H1 (cell line): ENCODE measurements at regions not wholly inside any gene's neighbourhood (a gene's known extent, or its start where the extent isn't known, plus 50 kb on each side); places are given as distances from the start of the nearest gene placed in this dataset.

Experiments used
- CTCF ChIA-PET: fragments of 300-600 bp; sonication (Branson Sonifier 250); formaldehyde crosslinking; loops from one replicate; lab custom pipeline; 2021; ENCODE audit not compliant: partially characterized antibody; lab: Charles Lee
- POLR2A ChIA-PET: fragments of 300-600 bp; sonication (Branson Sonifier 250); formaldehyde crosslinking; loops from one replicate; lab custom pipeline; 2021; ENCODE audit warnings: inconsistent platforms; ENCODE audit not compliant: partially characterized antibody; lab: Charles Lee
- DNase-seq, 2 experiments: peaks; one replicate each; pipeline versions ENCODE4 v3.0.0 to v3.0.0-alpha.2; 2010 to 2022; ENCODE audit warnings: low spot score in 2 of 2, low read depth in 1 of 2, mixed read lengths in 1 of 2
- FAIRE-seq: peaks from 2 replicates; lab custom pipeline; 2011; peaks lifted over from hg19 to GRCh38; lab: Jason Lieb, UNC
- H2AFZ ChIP-seq: 2 replicates; pipeline ENCODE4 v1.8.1; 2012; ENCODE audit warnings: low read length, inconsistent platforms
- H2AK5ac ChIP-seq: 2 replicates; pipeline ENCODE4 v1.6.1; 2013; ENCODE audit warnings: low read depth, low read length
- H2BK120ac ChIP-seq: replicated peaks from 2 replicates; pipeline ENCODE3; 2013; ENCODE audit warnings: low read depth, low read length, inconsistent platforms
- H2BK12ac ChIP-seq: 2 replicates; pipeline ENCODE4 v1.6.1; 2013; ENCODE audit warnings: low read depth, low read length
- H2BK15ac ChIP-seq: 2 replicates; pipeline ENCODE4 v1.6.1; 2013; ENCODE audit warnings: low read length
- H2BK20ac ChIP-seq: 2 replicates; pipeline ENCODE4 v1.6.1; 2013; ENCODE audit warnings: low read length
- H2BK5ac ChIP-seq: 2 replicates; pipeline ENCODE4 v1.6.1; 2013; ENCODE audit warnings: low read depth, low read length
- H3K14ac ChIP-seq: 2 replicates; pipeline ENCODE4 v1.6.1; 2013; ENCODE audit warnings: inconsistent platforms; ENCODE audit not compliant: insufficient read length
- H3K18ac ChIP-seq: 2 replicates; pipeline ENCODE4 v1.6.1; 2013; ENCODE audit warnings: low read length; ENCODE audit errors: extremely low read depth
- H3K23ac ChIP-seq: 2 replicates; pipeline ENCODE4 v1.6.1; 2013; ENCODE audit warnings: inconsistent platforms; ENCODE audit not compliant: insufficient read length
- H3K23me2 ChIP-seq: 2 replicates; pipeline ENCODE4 v1.6.1; 2013; ENCODE audit warnings: low read depth, low read length
- H3K27ac ChIP-seq: 2 replicates; pipeline ENCODE4 v1.6.1; 2011; ENCODE audit warnings: low read depth, low read length, inconsistent platforms
- H3K27me3 ChIP-seq, 4 experiments: replicated peaks in 1 of 4; 1 replicate in 1 of 4; 2 replicates in 3 of 4; pipeline versions ENCODE4 v1.6.1 to v1.8.1; 2011 to 2013; ENCODE audit warnings: low read length in 3 of 4, mild to moderate bottlenecking in 3 of 4, inconsistent platforms in 2 of 4, mixed read lengths in 2 of 4, moderate library complexity in 1 of 4; ENCODE audit not compliant: control insufficient read depth in 3 of 4, insufficient read depth in 3 of 4; ENCODE audit errors: extremely low read depth in 1 of 4
- H3K36me3 ChIP-seq, 4 experiments: 2 replicates each; pipeline versions ENCODE4 v1.6.1 to v1.8.1; 2011 to 2013; ENCODE audit warnings: mild to moderate bottlenecking in 4 of 4, low read length in 3 of 4, moderate library complexity in 2 of 4, control low read depth in 1 of 4, inconsistent platforms in 1 of 4; ENCODE audit not compliant: insufficient read depth in 4 of 4, control insufficient read depth in 2 of 4
- H3K4ac ChIP-seq: replicated peaks from 2 replicates; pipeline ENCODE3; 2013; ENCODE audit warnings: low read length, low read depth, mixed read lengths, inconsistent platforms; ENCODE audit not compliant: insufficient read length
- H3K4me1 ChIP-seq, 4 experiments: replicated peaks in 1 of 4; 1 replicate in 1 of 4; 2 replicates in 3 of 4; pipeline versions ENCODE4 v1.6.1 to v1.8.1; 2011 to 2013; ENCODE audit warnings: low read length in 3 of 4, inconsistent platforms in 2 of 4, mixed read lengths in 1 of 4; ENCODE audit not compliant: insufficient read depth in 4 of 4, control insufficient read depth in 3 of 4
- H3K4me2 ChIP-seq, 2 experiments: 2 replicates each; pipeline versions ENCODE4 v1.6.1 to v1.8.1; 2011 to 2013; ENCODE audit warnings: low read depth in 2 of 2, low read length in 2 of 2, control low read depth in 1 of 2, inconsistent platforms in 1 of 2, mild to moderate bottlenecking in 1 of 2; ENCODE audit not compliant: insufficient read depth in 1 of 2
- H3K4me3 ChIP-seq, 4 experiments: fragments of 200-600, 300-600 bp in 1 of 4; sonication (generic), shearing (Covaris generic), sonication (Bioruptor Twin) in 1 of 4; 2 replicates each; pipeline versions ENCODE4 v1.5.1 to v1.8.1; 2011 to 2016; ENCODE audit warnings: low read length in 4 of 4, low read depth in 3 of 4, control low read depth in 2 of 4, inconsistent platforms in 2 of 4, mild to moderate bottlenecking in 2 of 4, mixed read lengths in 1 of 4, moderate library complexity in 1 of 4; ENCODE audit not compliant: insufficient read depth in 2 of 4; ENCODE audit errors: extremely low read depth in 1 of 4
- H3K56ac ChIP-seq: replicated peaks from 2 replicates; pipeline ENCODE3; 2013; ENCODE audit warnings: low read depth, mild to moderate bottlenecking, mixed read lengths, low read length, inconsistent platforms; ENCODE audit not compliant: insufficient read length
- H3K79me1 ChIP-seq: 2 replicates; pipeline ENCODE4 v1.6.1; 2013; ENCODE audit warnings: low read depth, low read length, control low read depth
- H3K79me2 ChIP-seq, 2 experiments: 2 replicates each; pipeline versions ENCODE4 v1.6.1 to v1.8.1; 2012 to 2013; ENCODE audit warnings: low read length in 2 of 2, mild to moderate bottlenecking in 2 of 2, inconsistent platforms in 1 of 2; ENCODE audit not compliant: insufficient read depth in 2 of 2, control insufficient read depth in 1 of 2
- H3K9ac ChIP-seq, 4 experiments: replicated peaks in 1 of 4; 1 replicate in 1 of 4; 2 replicates in 3 of 4; pipeline versions ENCODE4 v1.6.1 to v1.8.1; 2011 to 2013; ENCODE audit warnings: low read depth in 3 of 4, low read length in 3 of 4, control low read depth in 2 of 4, mild to moderate bottlenecking in 2 of 4, moderate library complexity in 2 of 4, inconsistent platforms in 1 of 4; ENCODE audit errors: extremely low read depth in 1 of 4
- H3K9me3 ChIP-seq, 2 experiments: 2 replicates each; pipeline versions ENCODE4 v1.6.1 to v1.8.1; 2012 to 2013; ENCODE audit warnings: mild to moderate bottlenecking in 2 of 2, moderate library complexity in 2 of 2, control low read depth in 1 of 2, inconsistent platforms in 1 of 2, low read depth in 1 of 2, low read length in 1 of 2, mixed read lengths in 1 of 2; ENCODE audit not compliant: insufficient read depth in 2 of 2
- H4K20me1 ChIP-seq, 2 experiments: replicated peaks in 1 of 2; 2 replicates each; pipeline versions ENCODE3 to v1.8.1; 2011 to 2013; ENCODE audit warnings: inconsistent platforms in 2 of 2, low read length in 2 of 2, mild to moderate bottlenecking in 1 of 2; ENCODE audit not compliant: insufficient read depth in 2 of 2, control insufficient read depth in 1 of 2
- H4K5ac ChIP-seq: 2 replicates; pipeline ENCODE4 v1.6.1; 2013; ENCODE audit warnings: low read length, low read depth, mixed read lengths, inconsistent platforms; ENCODE audit not compliant: insufficient read length
- H4K8ac ChIP-seq: 2 replicates; pipeline ENCODE4 v1.8.0; 2013; ENCODE audit warnings: mild to moderate bottlenecking, moderate library complexity, low read length, inconsistent platforms; ENCODE audit not compliant: insufficient read depth; ENCODE audit errors: extremely low read depth
- H4K91ac ChIP-seq: replicated peaks from 2 replicates; pipeline ENCODE3; 2013; ENCODE audit warnings: low read length, mixed read lengths, inconsistent platforms; ENCODE audit not compliant: insufficient read length
- RAD21 ChIP-seq, 2 experiments: IDR thresholded peaks in 1 of 2; conservative IDR thresholded peaks in 1 of 2; 2 replicates each; pipeline ENCODE4 v1.6.1; 2011; ENCODE audit warnings: low read depth in 2 of 2, low read length in 2 of 2, improper control_type of control experiment in 1 of 2, inconsistent platforms in 1 of 2, mild to moderate bottlenecking in 1 of 2, moderate library complexity in 1 of 2
- SAP30 ChIP-seq: fragments of 300-600 bp; sonication (generic); IDR thresholded peaks from 2 replicates; pipeline ENCODE4 v1.7.1; 2012; ENCODE audit warnings: low read length, moderate library complexity, mild to moderate bottlenecking, inconsistent platforms; ENCODE audit not compliant: insufficient read depth, insufficient replicate concordance
- SIX5 ChIP-seq: IDR thresholded peaks from 2 replicates; pipeline ENCODE4 v1.6.1; 2011; ENCODE audit warnings: mild to moderate bottlenecking, low read depth, low read length
- SP1 ChIP-seq: IDR thresholded peaks from 2 replicates; pipeline ENCODE4 v1.6.1; 2011; ENCODE audit warnings: low read depth, low read length
- TAF1 ChIP-seq: IDR thresholded peaks from 2 replicates; pipeline ENCODE4 v1.6.1; 2011; ENCODE audit warnings: mild to moderate bottlenecking, low read depth, low read length
- WGBS, 2 experiments: shearing (Covaris generic) in 1 of 2; methylation state at CpG; one replicate each; pipeline versions ENCODE4 v1.1.6 to v1.1.7; 2013 to 2015; ENCODE audit warnings: low lambda C conversion rate in 2 of 2, mixed read lengths in 2 of 2, inconsistent platforms in 1 of 2, low coverage in 1 of 2, missing lambda C conversion rate in 1 of 2; ENCODE audit not compliant: insufficient replicate concordance in 2 of 2, insufficient coverage in 1 of 2, insufficient read length in 1 of 2; ENCODE audit errors: extremely low coverage in 1 of 2, missing lambda C conversion rate in 1 of 2; 5-methylcytosine and 5-hydroxymethylcytosine counted together
- TF ChIP-seq, protein P1 (sequence below), 3 experiments: IDR thresholded peaks; 1 replicate in 2 of 3; 2 replicates in 1 of 3; pipeline versions ENCODE4 v1.5.1 to v1.6.1; 2011; ENCODE audit warnings: low read length in 3 of 3, mild to moderate bottlenecking in 3 of 3, inconsistent platforms in 2 of 3, low read depth in 1 of 3, moderate library complexity in 1 of 3; ENCODE audit not compliant: insufficient read depth in 1 of 3; ENCODE audit errors: control extremely low read depth in 1 of 3

GRCh38 chr3:75294124-75294523 lies 370.0 kb upstream of the FRG2C start:
- Histone ChIP-seq H3K4me1 (no peaks in the 10 kb centered on the region), H2BK15ac (no peak overlapping the region), H2BK120ac (no peak overlapping the region), H3K79me1 (no peaks in the 10 kb centered on the region), H3K56ac (no peak overlapping the region), H3K27me3 (no peaks in the 10 kb centered on the region), H3K36me3 (no peaks in the 10 kb centered on the region), H3K9me3 (peaks cover 0 to 3% of the 10 kb centered on the region in 2 experiments; a peak in 1 of 4 replicates), H3K4me3 (no peak overlapping the region), H2BK20ac (no peak overlapping the region), H3K4me2 (no peak overlapping the region), H3K23me2 (no peaks in the 10 kb centered on the region), H3K9ac (no peak overlapping the region), H4K20me1 (no peaks in the 10 kb centered on the region), H4K5ac (no peak overlapping the region), H3K27ac (no peak overlapping the region), H2AK5ac (no peak overlapping the region), H3K79me2 (no peaks in the 10 kb centered on the region), H3K18ac (no peak overlapping the region), H2AFZ (no peak overlapping the region), H3K14ac (no peak overlapping the region), H3K23ac (no peak overlapping the region), H3K4ac (no peak overlapping the region), H2BK5ac (no peak overlapping the region), H4K91ac (no peak overlapping the region), H4K8ac (no peak overlapping the region), H2BK12ac (no peak overlapping the region)
- POLR2A ChIA-PET: no interaction called here
- CTCF ChIA-PET: interaction anchor here (0.6 to 2.2 kb wide), 26 partner anchors 9 to 340 kb away, joined by 3 to 26 read pairs (median 4); no protein-coding TSS in a partner anchor
- TF ChIP-seq SP1: no peak
- no peak for TF ChIP-seq TAF1
- TF ChIP-seq SIX5: no peak
- TF ChIP-seq SAP30: no peak
- TF ChIP-seq, protein P1, sequence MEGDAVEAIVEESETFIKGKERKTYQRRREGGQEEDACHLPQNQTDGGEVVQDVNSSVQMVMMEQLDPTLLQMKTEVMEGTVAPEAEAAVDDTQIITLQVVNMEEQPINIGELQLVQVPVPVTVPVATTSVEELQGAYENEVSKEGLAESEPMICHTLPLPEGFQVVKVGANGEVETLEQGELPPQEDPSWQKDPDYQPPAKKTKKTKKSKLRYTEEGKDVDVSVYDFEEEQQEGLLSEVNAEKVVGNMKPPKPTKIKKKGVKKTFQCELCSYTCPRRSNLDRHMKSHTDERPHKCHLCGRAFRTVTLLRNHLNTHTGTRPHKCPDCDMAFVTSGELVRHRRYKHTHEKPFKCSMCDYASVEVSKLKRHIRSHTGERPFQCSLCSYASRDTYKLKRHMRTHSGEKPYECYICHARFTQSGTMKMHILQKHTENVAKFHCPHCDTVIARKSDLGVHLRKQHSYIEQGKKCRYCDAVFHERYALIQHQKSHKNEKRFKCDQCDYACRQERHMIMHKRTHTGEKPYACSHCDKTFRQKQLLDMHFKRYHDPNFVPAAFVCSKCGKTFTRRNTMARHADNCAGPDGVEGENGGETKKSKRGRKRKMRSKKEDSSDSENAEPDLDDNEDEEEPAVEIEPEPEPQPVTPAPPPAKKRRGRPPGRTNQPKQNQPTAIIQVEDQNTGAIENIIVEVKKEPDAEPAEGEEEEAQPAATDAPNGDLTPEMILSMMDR (IDR thresholded peaks at IDR 0.05; ENCODE audit: control extremely low read depth in 1 of 3, insufficient read depth in 1 of 3, low read depth in 1 of 3, low read length in 3 of 3): peak; percentile 60 to 89 (median 70)
- peak; percentile 86 to 89 for TF ChIP-seq RAD21 (IDR thresholded peaks at IDR 0.05 in 1 of 2, conservative IDR thresholded peaks at IDR 0.05 in 1 of 2; ENCODE audit: low read depth in 2 of 2, low read length in 2 of 2)
- FAIRE-seq (peak; percentile 80), DNase-seq (peak; percentile 7 to 53)
- 25% methylated on average over 4 of the region's 4 CpGs; no CpG with 5 or more reads in 1 of the 2 experiments for WGBS, 2 experiments
